ENCODE measurements at regions not wholly inside any gene's neighbourhood (a gene's known extent, or its start where the extent isn't known, plus 50 kb on each side); places are given as distances from the start of the nearest gene placed in this dataset.

- no peaks in the 10 kb centered on the region for H3K36me3 Mint-ChIP-seq (ENCODE audit: low read depth)
- CTCF ChIA-PET: no interaction called here
- DNase-seq: no peak
- no peak overlapping the region for H3K27ac Mint-ChIP-seq
- H3K4me3 ChIP-seq (ENCODE audit: low read length): no peak overlapping the region
- H3K27ac ChIP-seq (ENCODE audit: low read depth in 1 of 2, low read length in 2 of 2): no peak overlapping the region
- H3K4me3 Mint-ChIP-seq: no peak overlapping the region
- no peaks in the 10 kb centered on the region for H3K9me3 Mint-ChIP-seq
- no peaks in the 10 kb centered on the region for H3K9me3 ChIP-seq (ENCODE audit: control insufficient read depth in 1 of 2, insufficient read depth in 1 of 2, low read length in 2 of 2)
- TF ChIP-seq, protein P1, sequence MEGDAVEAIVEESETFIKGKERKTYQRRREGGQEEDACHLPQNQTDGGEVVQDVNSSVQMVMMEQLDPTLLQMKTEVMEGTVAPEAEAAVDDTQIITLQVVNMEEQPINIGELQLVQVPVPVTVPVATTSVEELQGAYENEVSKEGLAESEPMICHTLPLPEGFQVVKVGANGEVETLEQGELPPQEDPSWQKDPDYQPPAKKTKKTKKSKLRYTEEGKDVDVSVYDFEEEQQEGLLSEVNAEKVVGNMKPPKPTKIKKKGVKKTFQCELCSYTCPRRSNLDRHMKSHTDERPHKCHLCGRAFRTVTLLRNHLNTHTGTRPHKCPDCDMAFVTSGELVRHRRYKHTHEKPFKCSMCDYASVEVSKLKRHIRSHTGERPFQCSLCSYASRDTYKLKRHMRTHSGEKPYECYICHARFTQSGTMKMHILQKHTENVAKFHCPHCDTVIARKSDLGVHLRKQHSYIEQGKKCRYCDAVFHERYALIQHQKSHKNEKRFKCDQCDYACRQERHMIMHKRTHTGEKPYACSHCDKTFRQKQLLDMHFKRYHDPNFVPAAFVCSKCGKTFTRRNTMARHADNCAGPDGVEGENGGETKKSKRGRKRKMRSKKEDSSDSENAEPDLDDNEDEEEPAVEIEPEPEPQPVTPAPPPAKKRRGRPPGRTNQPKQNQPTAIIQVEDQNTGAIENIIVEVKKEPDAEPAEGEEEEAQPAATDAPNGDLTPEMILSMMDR (IDR thresholded peaks at IDR 0.05): no peak
- H3K4me1 ChIP-seq (ENCODE audit: insufficient read depth, low read length): no peaks in the 10 kb centered on the region
- no peaks in the 10 kb centered on the region for H3K36me3 ChIP-seq (ENCODE audit: insufficient read depth, low read length)
- no peak for ATAC-seq (ENCODE audit: poor library complexity)
- intact Hi-C loops (cut with DNase I, micrococcal nuclease): no loop called here
- H3K27me3 ChIP-seq (ENCODE audit: control insufficient read depth in 1 of 2, insufficient read depth in 2 of 2, low read length in 2 of 2): no peaks in the 10 kb centered on the region
- POLR2A ChIA-PET: no interaction called here
- no peaks in the 10 kb centered on the region for H3K4me1 Mint-ChIP-seq (ENCODE audit: low read depth)
- H3K27me3 Mint-ChIP-seq: peaks cover 3% of the 10 kb centered on the region
These were observed 291.6 kb upstream of the SLC16A7 start for GRCh38 chr12:59304077-59304721.

- Mint-ChIP-seq H3K4me3 (no peak overlapping the region), H3K27me3 (no peaks in the 10 kb centered on the region), H3K9me3 (no peaks in the 10 kb centered on the region), H3K36me3 (ENCODE audit: low read depth) (no peaks in the 10 kb centered on the region), H3K4me1 (ENCODE audit: low read depth) (no peaks in the 10 kb centered on the region), H3K27ac (no peak overlapping the region)
- POLR2A ChIA-PET: no interaction called here
- no peak for ATAC-seq (ENCODE audit: poor library complexity)
- Histone ChIP-seq H3K27me3 (ENCODE audit: control insufficient read depth in 1 of 2, insufficient read depth in 2 of 2, low read length in 2 of 2) (no peaks in the 10 kb centered on the region), H3K27ac (ENCODE audit: low read depth in 1 of 2, low read length in 2 of 2) (no peak overlapping the region), H3K9me3 (ENCODE audit: control insufficient read depth in 1 of 2, insufficient read depth in 1 of 2, low read length in 2 of 2) (no peaks in the 10 kb centered on the region), H3K36me3 (ENCODE audit: insufficient read depth, low read length) (no peaks in the 10 kb centered on the region), H3K4me1 (ENCODE audit: insufficient read depth, low read length) (no peaks in the 10 kb centered on the region), H3K4me3 (ENCODE audit: low read length) (no peak overlapping the region)
- TF ChIP-seq, protein P1 (IDR thresholded peaks at IDR 0.05): no peak
- intact Hi-C loops (cut with DNase I, micrococcal nuclease): no loop called here
- no peak for DNase-seq
- CTCF ChIA-PET: no interaction called here
These were observed 297.5 kb upstream of the SLC16A7 start for GRCh38 chr12:59298296-59298695.

GRCh38 chr12:59294221-59294620 lies 301.6 kb upstream of the SLC16A7 start:
- POLR2A ChIA-PET: no interaction called here

More at GRCh38 chr12:59294221-59294620, 301.6 kb upstream of the SLC16A7 start:
- ATAC-seq (ENCODE audit: poor library complexity) (no peak), DNase-seq (no peak)
- Mint-ChIP-seq H3K9me3 (no peaks in the 10 kb centered on the region), H3K27ac (no peak overlapping the region), H3K4me1 (ENCODE audit: low read depth) (no peaks in the 10 kb centered on the region), H3K36me3 (ENCODE audit: low read depth) (no peaks in the 10 kb centered on the region), H3K4me3 (no peak overlapping the region), H3K27me3 (no peaks in the 10 kb centered on the region)
- Histone ChIP-seq H3K27me3 (ENCODE audit: control insufficient read depth in 1 of 2, insufficient read depth in 2 of 2, low read length in 2 of 2) (no peaks in the 10 kb centered on the region), H3K27ac (ENCODE audit: low read depth in 1 of 2, low read length in 2 of 2) (no peak overlapping the region), H3K36me3 (ENCODE audit: insufficient read depth, low read length) (no peaks in the 10 kb centered on the region), H3K9me3 (ENCODE audit: control insufficient read depth in 1 of 2, insufficient read depth in 1 of 2, low read length in 2 of 2) (no peaks in the 10 kb centered on the region), H3K4me1 (ENCODE audit: insufficient read depth, low read length) (no peaks in the 10 kb centered on the region), H3K4me3 (ENCODE audit: low read length) (no peak overlapping the region)
- TF ChIP-seq, protein P1 (IDR thresholded peaks at IDR 0.05): no peak
- intact Hi-C loops (cut with DNase I, micrococcal nuclease): no loop called here
- CTCF ChIA-PET: no interaction called here
